ENCODE measurements at regions not wholly inside any gene's neighbourhood (a gene's known extent, or its start where the extent isn't known, plus 50 kb on each side); places are given as distances from the start of the nearest gene placed in this dataset.

- no peak for TF ChIP-seq CTCF (conservative IDR thresholded peaks at IDR 0.05; ENCODE audit: low read depth, low read length)
- TF ChIP-seq MAFK (IDR thresholded peaks at IDR 0.05; ENCODE audit: low read depth, low read length): no peak
- TF ChIP-seq RFX5 (IDR thresholded peaks at IDR 0.05; ENCODE audit: low read depth, low read length): no peak
- TF ChIP-seq CEBPB (IDR thresholded peaks at IDR 0.05; ENCODE audit: low read depth, low read length): no peak
- TF ChIP-seq FOS (IDR thresholded peaks at IDR 0.05; ENCODE audit: low read depth, low read length): no peak
- TF ChIP-seq BHLHE40 (IDR thresholded peaks at IDR 0.05; ENCODE audit: low read depth, low read length): no peak
- TF ChIP-seq MXI1 (IDR thresholded peaks at IDR 0.05; ENCODE audit: borderline replicate concordance, low read depth, low read length): no peak
- TF ChIP-seq SMC3 (IDR thresholded peaks at IDR 0.05; ENCODE audit: low read depth, low read length): no peak
- no peak for TF ChIP-seq POLR2A (IDR thresholded peaks at IDR 0.05; ENCODE audit: low read depth, low read length)
- TF ChIP-seq, protein P1, sequence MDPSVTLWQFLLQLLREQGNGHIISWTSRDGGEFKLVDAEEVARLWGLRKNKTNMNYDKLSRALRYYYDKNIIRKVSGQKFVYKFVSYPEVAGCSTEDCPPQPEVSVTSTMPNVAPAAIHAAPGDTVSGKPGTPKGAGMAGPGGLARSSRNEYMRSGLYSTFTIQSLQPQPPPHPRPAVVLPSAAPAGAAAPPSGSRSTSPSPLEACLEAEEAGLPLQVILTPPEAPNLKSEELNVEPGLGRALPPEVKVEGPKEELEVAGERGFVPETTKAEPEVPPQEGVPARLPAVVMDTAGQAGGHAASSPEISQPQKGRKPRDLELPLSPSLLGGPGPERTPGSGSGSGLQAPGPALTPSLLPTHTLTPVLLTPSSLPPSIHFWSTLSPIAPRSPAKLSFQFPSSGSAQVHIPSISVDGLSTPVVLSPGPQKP (IDR thresholded peaks at IDR 0.05; ENCODE audit: borderline replicate concordance, low read depth, low read length): no peak
- no peak for TF ChIP-seq RCOR1 (IDR thresholded peaks at IDR 0.05; ENCODE audit: insufficient replicate concordance, low read length)
- TF ChIP-seq MAZ (IDR thresholded peaks at IDR 0.05; ENCODE audit: borderline replicate concordance, low read depth, low read length): no peak
- TF ChIP-seq RAD21 (IDR thresholded peaks at IDR 0.05; ENCODE audit: low read length): no peak
- no peak for TF ChIP-seq NFE2L2 (IDR thresholded peaks at IDR 0.05; ENCODE audit: low read depth, low read length)
These were observed 276.6 kb upstream of the NAV3 start for GRCh38 chr12:77553976-77554619.

Measured in IMR-90 (cell line).